Suppressor macrophage (primary cell): ENCODE measurements at regions not wholly inside any gene's neighbourhood (a gene's known extent, or its start where the extent isn't known, plus 50 kb on each side); places are given as distances from the start of the nearest gene placed in this dataset.

Source experiments
- DNase-seq, 4 experiments: peaks; one replicate each; pipeline ENCODE4 v3.0.0-alpha.2; 2020 to 2022

DNA sequence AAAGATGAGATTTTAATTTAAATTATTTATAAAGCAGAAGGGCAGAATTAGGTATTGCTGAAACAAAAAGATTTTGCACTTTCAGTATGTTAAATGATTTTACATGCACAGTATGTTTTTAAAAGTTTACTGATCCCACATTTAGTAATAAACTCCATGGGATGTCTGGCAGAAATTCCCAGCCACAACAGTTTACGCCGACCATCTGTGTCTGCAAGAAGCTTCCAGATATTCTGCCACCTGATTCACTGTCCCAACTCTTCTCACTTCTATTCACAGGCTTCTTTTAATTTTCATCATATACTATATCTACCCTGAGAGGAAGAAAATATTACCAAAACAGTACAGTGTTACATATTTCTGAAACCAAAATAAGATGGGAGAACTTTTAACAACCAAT, 115.8 kb upstream of the IQCM start:
- DNase-seq = no peak

DNA sequence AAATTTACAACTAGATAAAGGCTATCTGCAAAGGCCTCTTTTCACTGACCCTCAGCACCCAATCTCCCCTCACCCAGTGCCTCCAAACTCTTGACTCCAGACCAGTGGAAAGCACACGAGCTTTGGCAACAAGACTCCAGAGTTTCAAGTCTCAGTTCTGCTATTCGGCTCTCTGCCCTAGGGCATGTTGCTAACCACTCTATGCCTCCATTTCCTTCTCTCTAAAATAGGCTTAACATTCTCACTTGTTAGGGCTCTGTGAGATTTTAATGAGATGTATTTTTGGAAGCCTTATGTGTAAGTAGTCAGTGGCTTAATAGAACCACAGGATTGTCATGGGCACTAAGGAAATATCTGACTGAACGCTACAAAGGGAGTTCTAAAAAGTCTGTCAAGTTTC, 116.5 kb upstream of the IQCM start:
- no peak for DNase-seq

- no peak for DNase-seq
Observed at GRCh38 chr4:149933120-149933519, 117.5 kb upstream of the IQCM start.

GRCh38 chr4:149933883-149934282, 118.2 kb upstream of the IQCM start:
- DNase-seq = no peak

GRCh38 chr4:149949381-149949780, 128.9 kb upstream of the DCLK2 start:
- no peak for DNase-seq

DNA sequence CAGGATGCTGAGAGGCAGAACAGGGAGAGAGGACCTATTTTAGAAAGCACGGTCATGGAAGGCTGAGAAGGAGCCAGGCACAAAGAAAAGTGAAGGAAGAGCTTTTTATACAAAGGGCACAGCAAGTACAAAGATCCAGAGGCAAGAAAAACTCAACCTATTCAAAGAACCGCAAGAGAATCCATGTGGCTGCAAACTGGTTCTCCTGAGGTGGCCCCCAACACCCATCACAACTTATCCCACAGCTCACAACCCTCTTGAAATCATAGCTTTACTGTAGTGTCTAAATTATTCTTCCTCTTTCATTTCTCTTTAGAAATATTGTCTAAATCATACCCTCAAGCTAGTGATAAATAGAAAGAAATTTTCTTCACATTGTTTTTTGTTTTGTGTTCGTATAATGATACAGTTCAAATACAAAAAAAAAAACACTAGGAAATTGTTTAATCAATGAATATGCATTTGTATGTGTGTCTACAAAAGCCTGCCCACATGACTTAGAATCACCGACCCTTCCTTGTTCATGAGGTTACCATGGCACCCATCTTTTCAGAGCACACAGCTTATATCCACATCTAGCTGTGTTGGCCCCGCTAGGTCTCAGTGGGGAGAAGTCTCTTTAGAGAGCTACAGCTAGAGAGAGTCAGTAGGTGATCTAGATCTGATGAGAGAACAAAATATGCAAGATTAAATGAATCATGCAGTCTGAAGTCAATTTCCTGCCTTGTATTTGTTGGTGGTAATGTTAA, 126.9 kb upstream of the DCLK2 start:
- DNase-seq = no peak

- DNase-seq = no peak
Observed at GRCh38 chr4:149952101-149952500, 126.1 kb upstream of the DCLK2 start.

DNA sequence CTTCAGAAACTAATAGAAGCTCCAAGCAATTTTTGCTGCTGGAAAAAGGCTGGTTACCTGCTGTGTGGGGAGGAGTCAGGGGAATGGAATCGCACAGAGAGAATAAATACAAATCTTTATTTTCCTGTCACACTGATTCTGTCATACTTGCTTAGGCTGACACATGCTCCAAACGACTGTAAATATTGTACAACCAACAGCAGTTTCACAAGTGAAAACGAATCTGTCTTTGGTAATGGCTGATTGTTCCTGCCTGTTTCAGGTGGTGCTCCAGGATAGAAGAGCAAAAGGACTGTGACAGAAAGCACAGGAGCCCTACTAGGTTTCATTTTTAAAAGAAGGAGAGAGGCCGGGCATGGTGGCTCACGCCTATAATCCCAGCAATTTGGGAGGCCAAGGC, 125.5 kb upstream of the DCLK2 start:
- no peak for DNase-seq

- DNase-seq = no peak
Observed at GRCh38 chr4:149955780-149956390, 122.4 kb upstream of the DCLK2 start.

GRCh38 chr4:149956678-149957077, 121.6 kb upstream of the DCLK2 start:
- no peak for DNase-seq

- DNase-seq = peak; percentile 21 to 50 (median 38)
Observed at GRCh38 chr4:149961876-149962597, 116.2 kb upstream of the DCLK2 start.

DNA sequence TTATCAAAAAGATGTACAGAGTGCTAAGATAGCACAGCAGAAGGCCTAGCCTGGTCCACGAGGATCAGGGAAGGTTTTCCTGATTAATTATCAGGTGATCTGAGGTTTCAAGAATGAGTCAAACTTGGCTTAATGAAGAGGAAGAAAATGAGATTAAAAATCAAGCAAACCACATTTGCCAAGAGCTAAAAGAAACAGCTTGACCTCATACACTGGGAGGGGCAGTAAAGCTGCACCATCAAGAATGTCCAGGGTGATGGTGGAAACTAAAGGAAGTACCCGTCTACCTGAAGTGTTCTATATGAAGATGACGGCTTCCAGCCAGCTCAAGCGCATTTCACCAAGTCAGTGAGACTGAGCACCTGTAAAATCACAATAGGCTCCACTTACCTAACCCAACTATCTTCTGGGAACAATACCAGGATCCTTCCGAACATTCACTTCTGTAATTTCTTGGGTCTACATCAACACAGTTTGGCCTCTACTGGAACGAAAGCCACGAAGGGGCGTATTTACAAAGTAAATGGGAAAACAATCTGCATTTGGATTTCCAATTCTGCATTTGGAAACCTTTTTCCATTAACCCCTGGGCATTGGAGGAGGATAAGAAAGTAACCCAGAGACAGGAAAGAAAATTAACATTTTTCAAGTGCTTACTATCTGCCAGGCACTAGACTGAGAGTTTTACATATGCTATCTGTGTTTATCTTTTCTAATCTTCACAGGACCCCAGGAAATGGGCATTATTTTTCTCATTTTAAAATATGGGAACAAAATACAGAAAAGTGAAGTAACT, 114.0 kb upstream of the DCLK2 start:
- no peak for DNase-seq

GRCh38 chr4:149965206-149965605, 113.0 kb upstream of the DCLK2 start:
- DNase-seq = no peak

DNA sequence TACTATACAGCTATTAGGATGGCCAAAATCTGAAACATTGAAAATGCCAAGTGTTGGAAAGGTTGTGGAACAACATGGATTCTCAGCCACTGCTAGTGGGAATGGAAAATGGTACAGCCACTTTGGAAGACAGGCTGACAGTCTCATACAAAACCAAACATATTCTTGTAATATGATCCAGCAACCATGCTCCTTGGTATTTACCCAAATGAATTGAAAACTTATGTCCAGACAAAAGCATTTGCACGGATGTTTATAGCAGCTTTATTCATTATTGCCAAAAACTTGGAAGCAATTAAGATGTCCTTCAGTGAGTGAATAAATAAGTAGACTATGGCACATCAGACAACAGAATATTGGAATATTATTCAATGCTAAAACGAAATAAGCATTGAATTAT, 105.8 kb upstream of the DCLK2 start:
- DNase-seq = no peak

- DNase-seq = no peak
Observed at GRCh38 chr4:149973181-149973580, 105.1 kb upstream of the DCLK2 start.

GRCh38 chr4:149975172-149975571, 103.1 kb upstream of the DCLK2 start:
- DNase-seq = no peak

GRCh38 chr4:149980121-149980682, 98.0 kb upstream of the DCLK2 start:
- no peak for DNase-seq

GRCh38 chr4:149980941-149981340, 97.3 kb upstream of the DCLK2 start:
- DNase-seq = peak; percentile 56 to 68 (median 62)

- no peak for DNase-seq
Observed at GRCh38 chr4:149983401-149983800, 94.8 kb upstream of the DCLK2 start.

- no peak for DNase-seq
Observed at GRCh38 chr4:149983931-149984330, 94.3 kb upstream of the DCLK2 start.

DNA sequence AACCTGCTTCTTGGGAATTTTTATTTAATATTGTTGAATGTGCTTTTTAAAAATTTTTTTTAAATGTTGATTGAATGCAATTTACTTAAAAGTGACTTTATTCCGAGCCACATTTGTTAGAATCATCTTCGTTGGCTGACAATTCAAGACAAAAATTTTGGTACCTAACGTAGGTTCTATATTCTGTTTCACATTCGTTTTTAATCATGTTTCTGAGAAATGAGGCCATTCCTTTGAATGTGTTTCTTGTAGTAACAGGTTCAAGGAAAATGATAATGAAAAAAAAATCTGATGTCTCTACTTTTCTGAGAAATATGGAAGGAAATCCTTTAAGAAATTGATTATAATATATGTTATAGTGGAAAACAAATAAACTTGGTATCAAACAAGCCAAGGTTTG, 92.3 kb upstream of the DCLK2 start:
- DNase-seq = no peak

GRCh38 chr4:149986917-149987316, 91.3 kb upstream of the DCLK2 start:
- DNase-seq = no peak
